Erythroblast (primary cell): ENCODE measurements at regions not wholly inside any gene's neighbourhood (a gene's known extent, or its start where the extent isn't known, plus 50 kb on each side); places are given as distances from the start of the nearest gene placed in this dataset.
A peak's percentile ranks its signal among the peaks of the same experiment; 100 is the strongest.
"Not testable (repeated sequence)": the region's sequence is repeated elsewhere in the genome, so short reads cannot be mapped to it uniquely, and the experiment has no call there.

Experiments used
- DNase-seq, 2 experiments: peaks; one replicate each; lab custom pipeline; 2025; lab: John Stamatoyannopoulos, UW
- GATA1 ChIP-seq: IDR thresholded peaks from 2 replicates; pipeline ENCODE4 v1.6.1; 2011; ENCODE audit warnings: low read depth, mild to moderate bottlenecking, control low read depth, low read length, moderate library complexity
- POLR2A ChIP-seq: IDR thresholded peaks from 2 replicates; pipeline ENCODE4 v1.6.1; 2011; ENCODE audit warnings: mild to moderate bottlenecking, low read length

- TF ChIP-seq GATA1 (no peak), POLR2A (no peak)
- peak in 1 of 2 experiments; percentile 2 for DNase-seq
Measured at GRCh38 chr14:43475757-43476156, 1031.3 kb downstream of the FSCB start.

- no peak for TF ChIP-seq POLR2A
- no peak for TF ChIP-seq GATA1
- no peak for DNase-seq
Measured at GRCh38 chr14:43471595-43471994, 1035.5 kb downstream of the FSCB start.

- no peak for DNase-seq
- TF ChIP-seq POLR2A (no peak), GATA1 (no peak)
Measured at GRCh38 chr14:43464968-43465367, 1042.1 kb downstream of the FSCB start.

DNA sequence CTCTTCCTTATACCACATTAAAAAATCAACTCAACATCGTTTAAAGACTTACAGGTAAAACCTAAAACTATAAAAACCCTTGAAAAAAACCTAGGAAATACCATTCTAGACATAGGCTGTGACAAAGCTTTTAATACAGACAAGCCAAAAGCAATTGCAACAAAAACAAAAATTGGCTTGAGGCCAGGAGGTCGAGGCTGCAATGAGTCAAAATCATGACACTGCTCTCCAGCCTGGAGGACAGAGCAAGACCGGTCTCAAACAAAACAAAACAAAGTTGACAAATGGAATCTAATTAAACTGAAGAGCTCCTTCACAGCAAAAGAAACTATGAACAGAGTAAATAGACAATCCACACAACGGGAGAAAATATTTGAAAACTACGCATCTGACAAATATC, 1057.8 kb downstream of the FSCB start:
- peak in 1 of 2 experiments; percentile 3 for DNase-seq

GRCh38 chr14:43438056-43438455, 1069.0 kb downstream of the FSCB start:
- no peak for DNase-seq
- TF ChIP-seq GATA1 (no peak), POLR2A (no peak)

More for the DNA sequence above, 1057.8 kb downstream of the FSCB start:
- TF ChIP-seq POLR2A (no peak), GATA1 (no peak)

GRCh38 chr14:43418324-43418723, 1088.8 kb downstream of the FSCB start:
- TF ChIP-seq POLR2A (no peak), GATA1 (no peak)
- no peak for DNase-seq

DNA sequence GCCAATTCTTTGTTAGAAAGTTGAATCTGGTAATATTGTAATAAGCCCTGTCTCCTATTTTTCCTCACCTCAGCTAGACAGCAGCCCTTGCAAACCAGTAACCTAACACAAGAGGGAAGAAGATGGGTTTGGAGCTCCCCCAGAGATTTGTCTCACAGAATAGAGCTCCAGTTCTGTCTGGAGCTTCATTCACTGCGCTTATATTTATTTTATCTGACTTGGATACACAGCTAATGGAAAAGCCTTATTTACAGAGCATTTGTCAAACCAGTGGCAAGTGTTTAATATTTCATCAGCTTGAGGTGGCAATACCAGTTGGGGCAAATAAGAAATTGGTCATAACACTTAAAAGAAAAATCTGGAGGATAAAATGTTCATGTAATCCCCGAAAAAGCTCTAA, 1094.0 kb downstream of the FSCB start:
- TF ChIP-seq GATA1 = no peak
- TF ChIP-seq POLR2A = no peak
- DNase-seq = no peak

DNA sequence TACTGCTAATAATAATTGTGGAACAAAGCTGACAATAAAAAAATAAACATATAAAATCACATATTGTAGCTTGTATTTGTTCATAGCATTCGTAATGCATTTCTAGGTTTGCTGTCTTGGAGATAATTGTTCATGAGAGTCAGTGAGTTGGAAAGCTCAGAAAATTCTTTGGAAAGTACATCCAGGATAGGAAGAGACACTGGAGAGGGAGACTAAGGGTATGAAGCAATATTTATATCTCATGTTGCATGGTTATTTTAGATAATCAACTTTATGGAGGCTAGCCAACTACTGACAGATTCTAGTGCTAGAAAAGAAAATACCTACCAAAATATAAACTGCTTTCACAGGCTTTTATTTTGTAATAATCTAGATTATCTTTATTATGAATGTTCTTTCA, 1095.2 kb downstream of the FSCB start:
- no peak for TF ChIP-seq GATA1
- no peak for TF ChIP-seq POLR2A
- DNase-seq = peak in 1 of 2 experiments; percentile 4

DNA sequence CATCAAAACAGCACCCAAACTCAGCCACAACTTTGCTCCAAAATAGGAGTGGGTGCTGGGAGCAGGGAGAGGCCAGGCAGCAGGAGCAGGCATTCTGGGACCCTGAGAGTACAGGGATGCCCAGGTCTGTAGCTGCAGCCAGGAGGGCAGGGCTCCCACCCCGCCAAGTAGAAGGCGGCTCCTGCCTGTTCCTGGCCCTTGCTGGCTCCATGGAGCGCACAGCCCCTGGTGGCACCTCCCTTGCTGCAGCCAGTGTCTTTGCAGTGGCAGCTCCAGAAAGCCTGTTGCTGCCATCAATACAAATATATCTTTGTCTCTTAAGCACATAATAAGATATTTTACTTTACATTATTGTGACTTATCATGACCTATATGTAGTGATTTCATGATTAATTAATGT, 1096.5 kb downstream of the FSCB start:
- TF ChIP-seq POLR2A = no peak
- TF ChIP-seq GATA1 = no peak
- DNase-seq = no peak

DNA sequence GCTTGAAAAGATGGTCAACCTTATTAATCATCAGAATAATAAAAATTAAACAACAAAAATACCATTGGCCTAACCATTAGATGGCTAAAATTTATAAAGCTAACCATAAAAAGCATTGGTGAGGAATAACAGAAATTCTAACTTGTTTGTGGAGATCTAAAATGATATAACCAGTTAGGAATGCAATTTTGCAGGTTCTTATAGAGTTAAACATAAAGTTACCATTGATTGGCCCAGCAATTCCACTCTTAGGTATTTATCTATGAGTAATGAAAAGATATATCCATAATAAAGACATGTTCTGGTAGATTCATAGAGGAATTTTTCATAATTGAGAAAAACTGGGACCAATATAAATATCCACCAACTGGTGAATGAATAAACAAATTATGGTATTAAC, 1098.6 kb downstream of the FSCB start:
- TF ChIP-seq POLR2A (no peak), GATA1 (no peak)
- no peak for DNase-seq

- DNase-seq = no peak
Measured at GRCh38 chr14:43407706-43408105, 1099.4 kb downstream of the FSCB start.

GRCh38 chr14:43406931-43407330, 1100.2 kb downstream of the FSCB start:
- DNase-seq = no peak

More at GRCh38 chr14:43407706-43408105, 1099.4 kb downstream of the FSCB start:
- TF ChIP-seq POLR2A (no peak), GATA1 (no peak)

DNA sequence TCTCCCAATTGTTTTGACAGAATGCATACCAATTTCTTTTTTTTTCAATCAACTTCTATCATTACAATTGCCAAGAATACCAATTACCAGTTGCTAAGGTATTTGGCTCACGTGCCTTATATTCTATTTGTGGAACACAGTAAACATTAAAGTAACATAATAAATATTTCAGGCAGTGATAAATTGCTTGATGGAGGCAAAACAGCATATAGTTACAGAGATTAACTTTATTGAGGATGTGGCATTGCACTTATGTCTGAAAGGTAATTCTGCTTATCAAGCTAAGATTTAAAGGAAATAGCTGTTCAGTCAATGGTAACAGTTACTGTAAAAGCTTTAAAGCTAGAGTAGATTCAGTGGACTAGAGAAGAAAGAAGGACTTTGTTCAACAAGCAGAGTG, 1107.8 kb downstream of the FSCB start:
- no peak for DNase-seq
- no peak for TF ChIP-seq GATA1
- TF ChIP-seq POLR2A = no peak

More at GRCh38 chr14:43406931-43407330, 1100.2 kb downstream of the FSCB start:
- no peak for TF ChIP-seq POLR2A
- TF ChIP-seq GATA1 = no peak

DNA sequence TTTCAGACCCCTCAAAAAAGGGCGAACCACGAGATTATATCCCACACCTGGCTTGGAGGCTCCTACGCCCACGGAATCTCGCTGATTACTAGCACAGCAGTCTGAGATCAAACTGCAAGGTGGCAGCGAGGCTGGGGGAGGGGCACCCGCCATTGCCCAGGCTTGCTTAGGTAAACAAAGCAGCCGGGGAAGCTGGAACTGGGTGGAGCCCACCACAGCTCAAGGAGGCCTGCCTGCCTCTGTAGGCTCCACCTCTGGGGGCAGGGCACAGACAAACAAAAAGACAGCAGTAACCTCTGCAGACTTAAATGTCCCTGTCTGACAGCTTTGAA, 1136.6 kb downstream of the FSCB start:
- not testable (repeated sequence) for DNase-seq

DNA sequence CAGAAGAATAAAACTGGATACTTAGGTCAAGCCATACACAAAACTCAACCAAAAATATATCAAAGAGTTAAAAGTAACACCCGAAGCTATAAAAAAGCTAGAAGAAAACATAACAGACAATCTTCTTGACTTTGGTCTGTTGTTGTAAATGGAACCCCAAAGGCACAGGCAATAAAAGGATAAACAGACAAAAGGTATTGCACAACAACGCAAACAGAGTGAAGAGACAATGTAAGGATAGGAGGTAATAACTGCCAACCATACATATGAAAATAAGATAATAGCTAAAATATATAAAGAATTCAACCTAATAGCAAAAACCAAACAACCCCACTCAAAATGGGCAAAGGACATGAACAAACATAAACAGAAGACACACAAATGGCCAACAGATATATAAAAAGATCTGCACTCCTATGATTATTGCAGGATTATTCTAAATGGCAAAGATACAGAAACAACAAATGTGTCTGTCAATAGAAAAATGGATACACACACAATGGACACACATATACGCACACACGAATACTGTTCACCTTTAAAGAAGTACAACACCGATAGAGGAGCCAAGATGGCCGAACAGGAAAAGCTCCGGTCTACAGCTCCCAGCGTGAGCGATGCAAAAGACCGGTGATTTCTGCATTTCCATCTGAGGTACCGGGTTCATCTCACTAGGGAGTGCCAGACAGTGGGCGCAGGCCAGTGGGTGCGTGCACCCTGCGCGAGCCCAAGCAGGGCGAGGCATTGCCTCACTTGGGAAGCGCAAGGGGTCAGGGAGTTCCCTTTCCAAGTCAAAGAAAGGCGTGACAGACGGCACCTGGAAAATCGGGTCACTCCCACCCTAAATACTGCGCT, 1137.1 kb downstream of the FSCB start:
- TF ChIP-seq GATA1 (no peak), POLR2A (no peak)
- DNase-seq = no peak

DNA sequence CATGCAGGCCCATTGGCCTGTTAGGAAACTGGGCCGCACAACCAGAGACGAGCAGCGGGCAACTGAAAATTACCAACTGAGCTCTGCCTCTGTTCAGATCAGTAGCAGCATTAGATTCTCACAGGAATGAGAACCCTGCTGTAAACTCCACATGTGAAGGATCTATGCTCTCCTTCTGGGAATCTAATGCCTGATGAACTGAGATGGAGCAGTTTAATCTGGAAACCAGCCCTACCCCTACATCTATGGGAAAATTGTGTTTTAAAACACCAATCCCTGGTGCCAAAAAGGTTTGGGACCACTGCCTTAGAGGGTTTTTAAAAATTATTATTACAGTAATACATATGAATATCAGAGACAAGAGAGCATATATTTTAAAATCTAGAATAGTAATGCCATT, 1144.5 kb downstream of the FSCB start:
- TF ChIP-seq POLR2A (no peak), GATA1 (no peak)
- DNase-seq = no peak
